ENCODE measurements at regions not wholly inside any gene's neighbourhood (a gene's known extent, or its start where the extent isn't known, plus 50 kb on each side); places are given as distances from the start of the nearest gene placed in this dataset.

DNA sequence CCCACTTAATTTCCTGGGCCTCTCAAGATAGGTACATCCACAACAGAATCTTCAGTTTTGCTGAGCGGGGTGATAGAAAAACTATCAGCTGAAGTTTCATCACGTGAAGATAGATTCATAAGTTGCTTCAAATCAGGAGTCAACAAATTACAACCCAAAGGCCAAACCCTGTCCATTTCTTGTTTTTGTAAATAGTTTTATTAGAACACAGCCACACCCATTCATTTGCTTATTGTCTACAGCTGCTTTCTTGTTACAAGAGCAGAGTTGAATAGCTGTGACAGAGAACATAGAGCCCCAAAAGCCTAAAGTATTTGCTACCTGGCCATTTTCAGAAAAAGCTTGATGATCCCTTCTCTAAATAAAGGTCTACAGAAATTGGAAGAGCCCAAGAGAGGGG, 300.1 kb upstream of the CDH5 start:
- DNase-seq (ENCODE audit: low read depth in 3 of 3, low spot score in 1 of 3): no peak

DNA sequence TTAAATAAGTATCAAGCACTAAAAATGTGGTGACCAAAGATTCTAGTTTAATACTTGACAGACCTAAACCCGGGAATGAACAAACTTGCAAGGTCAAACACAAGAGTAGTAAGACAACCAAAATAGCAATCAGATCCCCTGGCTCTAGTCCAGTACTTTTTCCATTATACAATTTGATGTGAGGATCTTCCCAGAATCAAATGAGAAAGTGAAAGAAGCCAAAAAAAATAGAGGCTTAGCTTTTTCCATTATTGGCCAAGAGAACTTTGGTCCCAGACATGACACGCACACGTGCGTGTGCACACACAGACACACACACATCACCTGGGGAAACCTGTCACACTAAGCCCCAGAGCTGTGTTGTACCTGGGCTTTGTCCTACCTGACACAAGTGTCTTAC, 300.6 kb upstream of the CDH5 start:
- no peak for DNase-seq (ENCODE audit: low read depth in 3 of 3, low spot score in 1 of 3)

DNA sequence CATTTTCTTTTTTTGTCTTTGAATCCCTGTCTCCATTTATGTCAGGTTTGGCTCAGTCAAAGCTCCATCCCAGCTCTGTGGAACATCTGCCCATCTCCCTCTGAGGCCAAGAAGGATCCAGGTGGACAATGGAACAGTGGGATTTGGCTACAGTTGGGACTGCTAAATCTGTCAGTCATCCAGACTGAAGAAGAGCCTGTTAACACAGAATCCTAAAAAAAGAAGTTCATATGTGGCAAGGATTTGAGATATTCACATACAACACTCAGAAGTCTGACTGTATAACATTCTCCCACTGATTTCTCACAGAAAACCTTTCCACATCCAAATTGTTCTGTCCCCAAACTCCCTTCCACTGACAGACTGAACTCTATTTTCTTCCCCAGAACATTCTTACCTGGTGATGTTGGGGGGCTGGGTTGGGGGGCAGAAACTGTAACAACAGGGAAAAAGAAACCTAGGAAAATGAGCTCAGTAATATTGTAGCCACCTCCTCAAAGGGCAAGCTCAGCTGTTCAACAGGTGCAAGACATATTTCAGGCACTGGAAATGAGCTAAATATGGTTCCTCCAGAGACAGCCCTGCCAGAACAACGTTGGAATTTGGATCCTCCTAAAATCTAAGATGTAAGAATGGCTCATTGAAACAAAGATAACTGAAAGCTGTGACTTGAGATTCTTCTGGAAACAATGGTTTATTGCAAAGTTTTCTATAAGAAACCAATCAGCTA, 301.5 kb upstream of the CDH5 start:
- DNase-seq (ENCODE audit: low read depth in 3 of 3, low spot score in 1 of 3): no peak

DNA sequence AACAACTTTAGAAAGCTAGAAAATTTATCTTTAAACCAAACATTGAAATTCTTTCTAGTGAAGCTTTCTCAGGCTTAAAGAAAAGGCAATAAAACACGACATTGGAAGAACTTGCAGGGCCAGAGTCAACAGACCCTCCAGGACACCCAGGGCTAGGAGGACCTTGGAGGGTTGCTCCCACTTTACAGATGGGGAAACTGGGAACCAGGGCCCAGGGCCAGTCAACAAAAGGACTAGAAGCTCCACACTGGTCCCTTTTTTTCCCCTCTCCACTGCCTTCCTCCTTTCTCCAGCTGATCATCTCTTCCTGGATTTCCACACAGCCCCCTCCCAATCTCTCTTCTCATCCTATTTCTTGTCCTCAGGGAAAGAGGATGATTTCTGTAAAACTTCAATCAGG, 307.7 kb upstream of the CDH5 start:
- no peak for DNase-seq (ENCODE audit: low read depth in 3 of 3, low spot score in 1 of 3)

- DNase-seq (ENCODE audit: low read depth in 3 of 3, low spot score in 1 of 3): no peak
These were observed 308.3 kb upstream of the CDH5 start for GRCh38 chr16:66058172-66058691.

GRCh38 chr16:66057057-66057456, 309.4 kb upstream of the CDH5 start:
- no peak for DNase-seq (ENCODE audit: low read depth in 3 of 3, low spot score in 1 of 3)

GRCh38 chr16:66054095-66054494, 312.4 kb upstream of the CDH5 start:
- DNase-seq (ENCODE audit: low read depth in 3 of 3, low spot score in 1 of 3): no peak

DNA sequence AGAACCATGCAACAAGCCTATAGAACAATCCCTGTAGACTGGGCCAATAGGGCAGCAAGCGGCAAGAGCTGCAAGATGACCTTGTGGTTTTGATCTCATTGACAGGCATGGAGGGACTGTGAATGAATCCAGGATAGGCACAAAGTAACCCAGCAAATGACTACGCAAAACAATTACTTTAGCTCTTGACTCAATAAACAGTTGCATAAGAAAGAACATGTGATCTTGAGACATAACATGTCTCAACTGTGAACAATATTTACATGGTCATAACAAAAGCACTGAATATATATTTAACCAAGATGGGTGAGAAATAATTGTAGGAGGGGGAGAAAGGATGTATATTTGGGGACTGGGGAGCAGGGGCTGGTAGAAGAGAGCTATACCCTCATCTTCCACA, 313.7 kb upstream of the CDH5 start:
- DNase-seq (ENCODE audit: low read depth in 3 of 3, low spot score in 1 of 3): no peak

DNA sequence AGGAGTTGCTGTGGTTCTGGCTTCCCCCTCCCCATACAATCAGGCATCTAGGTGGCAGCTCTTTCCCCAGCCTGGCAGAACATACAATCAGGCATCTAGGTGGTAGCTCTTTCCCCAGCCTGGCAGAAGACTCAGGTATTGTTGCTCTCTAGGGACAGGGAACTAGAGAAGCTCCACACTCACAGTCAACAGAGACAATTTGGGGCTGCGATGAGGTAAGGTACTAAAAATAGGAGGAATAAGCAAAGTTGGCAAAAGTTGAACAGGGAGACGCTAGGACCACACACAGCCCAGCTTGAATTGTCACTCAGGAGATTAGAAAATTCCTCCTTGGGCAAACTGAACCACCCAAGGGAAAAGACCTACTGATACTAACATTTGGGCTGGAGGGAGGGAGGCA, 315.5 kb upstream of the CDH5 start:
- DNase-seq (ENCODE audit: low read depth in 3 of 3, low spot score in 1 of 3): no peak

DNA sequence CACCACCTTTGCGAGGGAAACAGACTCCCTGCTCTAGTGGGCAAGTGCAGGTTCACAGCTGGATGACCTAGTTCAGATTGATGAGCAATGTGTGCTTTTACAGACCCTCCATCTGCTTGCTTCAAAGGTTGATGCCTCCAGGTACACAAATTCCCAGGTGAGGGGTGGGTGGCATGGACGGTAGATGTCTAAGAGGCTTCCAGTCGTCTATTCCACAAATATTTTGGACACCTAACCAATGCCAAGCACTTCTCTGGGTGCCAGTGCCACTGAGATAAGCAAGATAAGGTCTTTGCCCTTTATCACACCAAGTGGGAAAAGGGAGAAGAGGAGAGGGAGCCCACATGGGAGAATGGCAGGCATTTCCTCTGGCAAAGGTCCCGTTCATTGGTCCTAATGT, 316.6 kb upstream of the CDH5 start:
- no peak for DNase-seq (ENCODE audit: low read depth in 3 of 3, low spot score in 1 of 3)

- DNase-seq (ENCODE audit: low read depth in 3 of 3, low spot score in 1 of 3): no peak
These were observed 320.9 kb upstream of the CDH5 start for GRCh38 chr16:66045626-66046025.

GRCh38 chr16:66044556-66044955, 321.9 kb upstream of the CDH5 start:
- DNase-seq (ENCODE audit: low read depth in 3 of 3, low spot score in 1 of 3): no peak

DNA sequence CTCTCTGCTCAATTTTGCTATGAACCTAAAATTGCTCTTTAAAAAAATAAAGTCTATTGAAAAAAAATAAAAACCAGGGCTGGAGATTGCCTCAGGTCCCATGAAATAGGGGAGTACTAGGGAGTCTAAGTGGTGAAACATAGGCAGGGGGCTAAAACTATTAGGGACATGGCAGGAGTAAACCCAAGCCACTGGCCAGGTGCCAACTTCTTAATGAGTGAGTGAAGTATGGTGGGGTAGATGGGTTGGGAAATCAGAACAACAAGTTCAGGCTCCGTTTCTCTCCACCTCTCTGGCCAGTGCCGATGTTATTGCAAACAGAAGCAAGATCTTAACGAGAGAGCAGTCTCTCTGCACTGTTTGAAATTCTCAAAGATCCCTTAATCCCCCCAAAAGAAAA, 322.4 kb upstream of the CDH5 start:
- DNase-seq (ENCODE audit: low read depth in 3 of 3, low spot score in 1 of 3): no peak

DNA sequence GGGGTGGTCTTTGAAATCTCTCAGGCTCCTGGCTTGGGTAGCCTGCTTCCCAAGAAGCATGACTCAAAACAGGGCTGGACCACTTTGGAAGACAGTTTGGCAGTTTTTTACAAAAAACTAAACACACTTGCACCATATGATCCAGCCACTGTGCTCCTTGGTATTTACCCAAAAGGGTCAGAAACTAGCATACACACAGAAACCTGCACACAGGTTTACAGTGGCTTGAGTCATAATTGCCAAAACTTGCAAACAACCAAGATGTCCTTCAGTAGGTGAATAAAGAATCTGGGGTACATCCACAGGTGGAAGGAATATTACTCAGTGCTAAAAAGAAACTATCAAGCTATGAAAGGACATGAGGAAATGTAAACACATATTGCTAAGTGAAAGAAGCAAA, 323.2 kb upstream of the CDH5 start:
- no peak for DNase-seq (ENCODE audit: low read depth in 3 of 3, low spot score in 1 of 3)

DNA sequence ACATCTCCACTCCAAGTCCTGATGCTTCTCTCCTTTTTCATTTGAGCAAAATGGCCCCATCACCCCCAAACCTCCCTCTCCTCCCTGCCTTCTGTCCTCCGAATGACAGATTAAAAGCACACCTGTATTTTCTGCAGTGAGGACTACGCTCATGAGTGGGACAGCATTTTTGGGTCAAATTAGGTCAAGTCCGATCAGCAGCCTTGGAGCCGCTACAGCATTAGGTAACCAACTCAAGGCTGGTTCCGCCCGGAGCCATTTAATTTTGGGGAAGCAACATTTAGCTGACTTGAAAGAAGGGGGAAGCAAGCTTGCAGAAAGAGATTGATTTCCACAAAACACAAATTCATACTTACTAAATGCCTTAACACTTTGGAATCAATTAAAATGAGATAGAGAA, 324.1 kb upstream of the CDH5 start:
- DNase-seq (ENCODE audit: low read depth in 3 of 3, low spot score in 1 of 3): no peak

- DNase-seq (ENCODE audit: low read depth in 3 of 3, low spot score in 1 of 3): no peak
These were observed 324.6 kb upstream of the CDH5 start for GRCh38 chr16:66041907-66042306.

DNA sequence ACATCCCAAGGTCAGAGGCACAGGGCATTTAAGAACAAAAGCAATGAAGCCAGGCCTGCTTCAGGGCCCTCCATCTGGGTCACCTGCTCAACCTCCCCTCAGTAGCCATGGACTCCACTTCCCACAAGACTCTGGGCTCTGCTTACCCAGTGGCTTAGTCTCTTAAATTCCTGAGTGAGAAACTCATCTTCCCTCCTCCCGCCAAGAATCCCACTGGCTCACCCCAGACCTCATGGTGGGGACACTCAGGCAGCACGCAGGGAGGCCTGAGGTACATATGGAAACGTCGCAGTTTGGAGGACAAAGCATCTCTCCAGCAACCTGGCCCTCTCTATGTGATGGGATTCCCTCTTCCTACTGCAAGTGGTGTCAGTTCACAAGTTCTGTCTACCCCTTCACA, 326.7 kb upstream of the CDH5 start:
- DNase-seq (ENCODE audit: low read depth in 3 of 3, low spot score in 1 of 3): no peak

- no peak for DNase-seq (ENCODE audit: low read depth in 3 of 3, low spot score in 1 of 3)
These were observed 329.4 kb upstream of the CDH5 start for GRCh38 chr16:66036793-66037715.

GRCh38 chr16:66036184-66036583, 330.3 kb upstream of the CDH5 start:
- DNase-seq (ENCODE audit: low read depth in 3 of 3, low spot score in 1 of 3): no peak

DNA sequence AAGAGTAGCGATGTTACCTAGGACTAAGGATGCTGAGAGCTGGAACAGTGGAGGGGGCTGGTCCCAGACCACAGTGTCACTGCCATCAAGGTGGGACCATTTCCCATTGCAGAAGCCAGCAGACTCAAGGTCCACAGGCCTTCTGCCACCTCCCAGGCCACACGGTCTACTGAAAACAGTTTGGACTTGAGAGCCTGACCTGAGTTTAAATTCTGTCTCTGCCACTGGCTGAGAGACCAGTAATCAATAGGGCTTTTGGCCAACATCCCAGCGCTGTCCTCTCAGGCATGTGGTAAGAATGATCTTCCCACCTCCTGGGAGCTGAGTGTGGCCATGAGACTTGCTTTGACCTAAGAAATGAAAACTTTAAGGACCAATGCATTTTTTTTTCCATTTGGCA, 331.4 kb upstream of the CDH5 start:
- no peak for DNase-seq (ENCODE audit: low read depth in 3 of 3, low spot score in 1 of 3)

- no peak for DNase-seq (ENCODE audit: low read depth in 3 of 3, low spot score in 1 of 3)
These were observed 333.6 kb upstream of the CDH5 start for GRCh38 chr16:66032841-66033240.

GRCh38 chr16:66030036-66030435, 336.5 kb upstream of the CDH5 start:
- no peak for DNase-seq (ENCODE audit: low read depth in 3 of 3, low spot score in 1 of 3)
